ENCODE measurements at regions not wholly inside any gene's neighbourhood (a gene's known extent, or its start where the extent isn't known, plus 50 kb on each side); places are given as distances from the start of the nearest gene placed in this dataset.
A peak's percentile ranks its signal among the peaks of the same experiment; 100 is the strongest.

DNA sequence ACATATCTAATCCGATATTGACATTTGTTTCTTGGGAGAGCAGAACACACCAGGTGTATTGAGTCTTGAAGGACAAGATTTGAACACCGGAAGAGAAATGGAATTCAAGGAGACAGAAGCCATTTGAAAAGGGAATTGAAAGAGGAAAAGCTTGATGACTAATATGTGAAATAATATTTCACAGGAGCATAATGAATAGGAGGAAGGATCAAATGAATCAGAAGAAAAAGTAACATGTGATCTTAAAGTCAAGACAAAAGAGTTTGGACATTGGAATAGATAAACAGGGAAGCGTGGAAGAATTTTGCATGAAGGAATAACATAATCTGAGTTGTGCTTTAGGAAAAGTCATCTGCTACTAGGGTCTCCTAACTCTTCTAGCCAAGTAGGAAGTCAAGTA, 145.5 kb upstream of the PDHA2 start:
- Histone ChIP-seq H3K4me3 (ENCODE audit: low read depth, low read length, poor library complexity, severe bottlenecking) (no peak overlapping the region), H3K4me1 (ENCODE audit: insufficient read depth, low read length, poor library complexity, severe bottlenecking) (no peaks in the 10 kb centered on the region), H3K79me2 (ENCODE audit: insufficient read depth, low read depth, low read length) (no peaks in the 10 kb centered on the region), H3K9me2 (ENCODE audit: insufficient read depth, low read length) (no peaks in the 10 kb centered on the region), H3K27ac (ENCODE audit: low read depth, low read length, poor library complexity, severe bottlenecking) (no peak overlapping the region), H3K9me3 (ENCODE audit: low read length) (no peaks in the 10 kb centered on the region), H3K4me2 (ENCODE audit: low read length) (no peak overlapping the region), H2AFZ (ENCODE audit: low read length) (no peak overlapping the region), H4K20me1 (ENCODE audit: insufficient read depth, low read length) (no peaks in the 10 kb centered on the region), H3K36me3 (ENCODE audit: insufficient read depth, low read length) (no peaks in the 10 kb centered on the region)
- POLR2A ChIA-PET = no interaction called here
- intact Hi-C loops (cut with micrococcal nuclease; ENCODE audit: unreplicated experiment) = no loop called here
- no peak for DNase-seq (ENCODE audit: low spot score)
- CTCF ChIA-PET (ENCODE audit: unreplicated experiment) = no interaction called here
- no TSS peak for BruUV-seq (replicated peaks)
- TF ChIP-seq, protein P1, sequence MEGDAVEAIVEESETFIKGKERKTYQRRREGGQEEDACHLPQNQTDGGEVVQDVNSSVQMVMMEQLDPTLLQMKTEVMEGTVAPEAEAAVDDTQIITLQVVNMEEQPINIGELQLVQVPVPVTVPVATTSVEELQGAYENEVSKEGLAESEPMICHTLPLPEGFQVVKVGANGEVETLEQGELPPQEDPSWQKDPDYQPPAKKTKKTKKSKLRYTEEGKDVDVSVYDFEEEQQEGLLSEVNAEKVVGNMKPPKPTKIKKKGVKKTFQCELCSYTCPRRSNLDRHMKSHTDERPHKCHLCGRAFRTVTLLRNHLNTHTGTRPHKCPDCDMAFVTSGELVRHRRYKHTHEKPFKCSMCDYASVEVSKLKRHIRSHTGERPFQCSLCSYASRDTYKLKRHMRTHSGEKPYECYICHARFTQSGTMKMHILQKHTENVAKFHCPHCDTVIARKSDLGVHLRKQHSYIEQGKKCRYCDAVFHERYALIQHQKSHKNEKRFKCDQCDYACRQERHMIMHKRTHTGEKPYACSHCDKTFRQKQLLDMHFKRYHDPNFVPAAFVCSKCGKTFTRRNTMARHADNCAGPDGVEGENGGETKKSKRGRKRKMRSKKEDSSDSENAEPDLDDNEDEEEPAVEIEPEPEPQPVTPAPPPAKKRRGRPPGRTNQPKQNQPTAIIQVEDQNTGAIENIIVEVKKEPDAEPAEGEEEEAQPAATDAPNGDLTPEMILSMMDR (conservative IDR thresholded peaks at IDR 0.05; ENCODE audit: low read length) = no peak
- no peak for TF ChIP-seq EZH2phosphoT487 (IDR thresholded peaks at IDR 0.05; ENCODE audit: borderline replicate concordance, low read depth, low read length)

DNA sequence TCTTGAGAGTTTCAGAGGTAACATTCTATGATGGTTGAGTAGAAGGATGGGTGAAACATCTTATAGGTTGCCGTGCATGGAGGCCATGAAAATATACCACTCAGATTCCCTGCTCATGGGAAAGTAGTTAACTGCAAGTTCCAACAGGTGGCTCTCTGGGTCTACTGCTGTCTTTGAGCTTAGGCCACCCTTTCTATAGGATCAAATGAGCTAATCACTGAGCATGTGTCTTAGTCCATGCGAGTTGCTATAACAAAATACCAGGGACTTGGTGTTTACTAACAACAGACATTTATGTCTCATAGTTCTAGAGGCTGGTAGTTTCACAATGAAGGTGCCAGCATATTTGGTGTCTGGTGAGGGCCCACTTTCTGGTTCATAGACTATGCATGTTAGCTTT, 144.8 kb upstream of the UNC5C start:
- Histone ChIP-seq H2AFZ (ENCODE audit: low read length) (no peak overlapping the region), H3K4me3 (ENCODE audit: low read depth, low read length, poor library complexity, severe bottlenecking) (no peak overlapping the region), H4K20me1 (ENCODE audit: insufficient read depth, low read length) (no peaks in the 10 kb centered on the region), H3K9me3 (ENCODE audit: low read length) (no peaks in the 10 kb centered on the region), H3K36me3 (ENCODE audit: insufficient read depth, low read length) (no peaks in the 10 kb centered on the region), H3K9me2 (ENCODE audit: insufficient read depth, low read length) (no peaks in the 10 kb centered on the region), H3K79me2 (ENCODE audit: insufficient read depth, low read depth, low read length) (no peaks in the 10 kb centered on the region), H3K27ac (ENCODE audit: low read depth, low read length, poor library complexity, severe bottlenecking) (no peak overlapping the region), H3K4me2 (ENCODE audit: low read length) (no peak overlapping the region), H3K4me1 (ENCODE audit: insufficient read depth, low read length, poor library complexity, severe bottlenecking) (no peaks in the 10 kb centered on the region)
- peak; percentile 4 for DNase-seq (ENCODE audit: low spot score)
- ChIA-PET CTCF (ENCODE audit: unreplicated experiment) (interaction anchor here (1.1 kb wide), 1 partner anchor 32 kb away, joined by 3 read pairs; no protein-coding TSS in a partner anchor), POLR2A (interaction anchor here (0.5 to 0.6 kb wide), 2 partner anchors 17 to 558 kb away, joined by 3 read pairs; no protein-coding TSS in a partner anchor)
- TF ChIP-seq, protein P1 (conservative IDR thresholded peaks at IDR 0.05; ENCODE audit: low read length) = peak; percentile 41
- TF ChIP-seq EZH2phosphoT487 (IDR thresholded peaks at IDR 0.05; ENCODE audit: borderline replicate concordance, low read depth, low read length) = no peak
- intact Hi-C loops (cut with micrococcal nuclease; ENCODE audit: unreplicated experiment) = no loop called here
- BruUV-seq (replicated peaks) = no TSS peak

DNA sequence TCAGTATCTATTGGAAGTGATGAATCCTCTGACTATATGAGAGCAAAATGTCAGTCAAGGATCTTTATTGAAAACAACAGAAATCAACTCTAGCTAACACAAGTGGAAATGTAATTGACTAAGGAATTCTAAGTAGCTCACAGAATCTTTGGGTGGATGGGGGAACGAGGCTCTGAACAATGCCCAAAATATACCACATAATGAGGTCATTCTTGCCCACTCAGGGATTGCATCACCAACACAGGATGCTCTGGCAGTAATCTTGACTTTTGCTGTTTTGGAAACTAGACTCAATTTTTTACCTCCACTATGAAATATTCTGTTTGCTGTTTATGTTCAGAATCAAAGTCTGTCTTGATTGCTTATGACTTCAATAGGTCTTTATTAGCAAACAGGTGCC, 127.4 kb upstream of the UNC5C start:
- no TSS peak for BruUV-seq (replicated peaks)
- intact Hi-C loops (cut with micrococcal nuclease; ENCODE audit: unreplicated experiment) = no loop called here
- no peak for DNase-seq (ENCODE audit: low spot score)
- H3K27ac ChIP-seq (ENCODE audit: low read depth, low read length, poor library complexity, severe bottlenecking) = no peak overlapping the region
- no peaks in the 10 kb centered on the region for H4K20me1 ChIP-seq (ENCODE audit: insufficient read depth, low read length)
- H3K4me3 ChIP-seq (ENCODE audit: low read depth, low read length, poor library complexity, severe bottlenecking) = no peak overlapping the region
- no peaks in the 10 kb centered on the region for H3K4me1 ChIP-seq (ENCODE audit: insufficient read depth, low read length, poor library complexity, severe bottlenecking)
- TF ChIP-seq EZH2phosphoT487 (IDR thresholded peaks at IDR 0.05; ENCODE audit: borderline replicate concordance, low read depth, low read length) = no peak
- CTCF ChIA-PET (ENCODE audit: unreplicated experiment) = no interaction called here
- H3K4me2 ChIP-seq (ENCODE audit: low read length) = no peak overlapping the region
- H3K9me2 ChIP-seq (ENCODE audit: insufficient read depth, low read length) = no peaks in the 10 kb centered on the region
- H2AFZ ChIP-seq (ENCODE audit: low read length) = no peak overlapping the region
- no peaks in the 10 kb centered on the region for H3K36me3 ChIP-seq (ENCODE audit: insufficient read depth, low read length)
- POLR2A ChIA-PET = interaction anchor here (1.1 kb wide), 1 partner anchor 40 kb away, joined by 3 read pairs; no protein-coding TSS in a partner anchor
- no peaks in the 10 kb centered on the region for H3K79me2 ChIP-seq (ENCODE audit: insufficient read depth, low read depth, low read length)
- H3K9me3 ChIP-seq (ENCODE audit: low read length) = no peaks in the 10 kb centered on the region
